ENCODE measurements at regions not wholly inside any gene's neighbourhood (a gene's known extent, or its start where the extent isn't known, plus 50 kb on each side); places are given as distances from the start of the nearest gene placed in this dataset.

DNA sequence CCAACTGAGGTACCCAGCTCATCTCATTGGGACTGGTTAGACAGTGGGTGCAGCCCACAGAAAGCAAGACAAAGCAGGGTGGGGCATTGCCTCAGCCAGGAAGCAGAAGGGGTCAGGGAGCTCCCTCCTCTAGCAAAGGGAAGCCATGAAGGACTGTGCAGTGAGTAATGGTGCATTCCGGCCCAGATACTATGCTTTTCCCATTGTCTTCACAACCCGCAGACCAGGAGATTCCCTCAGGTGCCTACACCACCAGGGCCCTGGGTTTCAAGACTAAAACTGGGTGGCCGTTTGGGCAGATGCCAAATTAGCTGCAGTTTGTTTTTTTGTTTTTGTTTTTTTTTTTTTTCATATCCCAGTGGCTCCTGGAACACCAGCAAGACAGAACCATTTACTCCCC, 235.3 kb downstream of the TACR3 start (continued):
- TF ChIP-seq USF2 (IDR thresholded peaks at IDR 0.05; ENCODE audit: low read depth, low read length), result no peak
- TF ChIP-seq USF2 (CRISPR knock-in tag; IDR thresholded peaks at IDR 0.05; ENCODE audit: borderline replicate concordance), result no peak
- TF ChIP-seq ZNF703 (CRISPR knock-in tag; IDR thresholded peaks at IDR 0.05; ENCODE audit: borderline replicate concordance), result no peak
- no peak for TF ChIP-seq MAFF (IDR thresholded peaks at IDR 0.05; ENCODE audit: low read depth, low read length)
- TF ChIP-seq CCAR2 (optimal IDR thresholded peaks at IDR 0.05; ENCODE audit: low read depth, low read length), result no peak
- TF ChIP-seq ZNF572 (CRISPR knock-in tag; IDR thresholded peaks at IDR 0.05), result no peak

- H4K20me1 ChIP-seq (ENCODE audit: insufficient read depth, low read length), result no peaks in the 10 kb centered on the region
- H2AFZ ChIP-seq (ENCODE audit: low read length), result no peak overlapping the region
- in situ Hi-C loops (cut with HindIII; ENCODE audit: extremely low pct_ligation_motif_present, low pct_unique_long_range_greater_than_20kb) (no loop called here), intact Hi-C loops (cut with micrococcal nuclease; ENCODE audit: unreplicated experiment) (no loop called here)
- FAIRE-seq (no peak), DNase-seq (ENCODE audit: low spot score) (no peak), ATAC-seq (peak; percentile 100)
- H3K4me2 ChIP-seq (ENCODE audit: low read depth, low read length), result no peak overlapping the region
- no peaks in the 10 kb centered on the region for H3K9me3 ChIP-seq (ENCODE audit: low read length)
- H3K9ac ChIP-seq (ENCODE audit: insufficient read depth, low read depth, low read length), result no peak overlapping the region
- ChIA-PET POLR2A (no interaction called here), CTCF (ENCODE audit: low intra/inter-chr PET ratio, low total read pairs) (no interaction called here)
- no peak overlapping the region for H3K4me3 ChIP-seq (replicated peaks in 1 of 3; ENCODE audit: insufficient read depth in 1 of 3, low read depth in 2 of 3, low read length in 3 of 3)
- TF ChIP-seq, protein P1, sequence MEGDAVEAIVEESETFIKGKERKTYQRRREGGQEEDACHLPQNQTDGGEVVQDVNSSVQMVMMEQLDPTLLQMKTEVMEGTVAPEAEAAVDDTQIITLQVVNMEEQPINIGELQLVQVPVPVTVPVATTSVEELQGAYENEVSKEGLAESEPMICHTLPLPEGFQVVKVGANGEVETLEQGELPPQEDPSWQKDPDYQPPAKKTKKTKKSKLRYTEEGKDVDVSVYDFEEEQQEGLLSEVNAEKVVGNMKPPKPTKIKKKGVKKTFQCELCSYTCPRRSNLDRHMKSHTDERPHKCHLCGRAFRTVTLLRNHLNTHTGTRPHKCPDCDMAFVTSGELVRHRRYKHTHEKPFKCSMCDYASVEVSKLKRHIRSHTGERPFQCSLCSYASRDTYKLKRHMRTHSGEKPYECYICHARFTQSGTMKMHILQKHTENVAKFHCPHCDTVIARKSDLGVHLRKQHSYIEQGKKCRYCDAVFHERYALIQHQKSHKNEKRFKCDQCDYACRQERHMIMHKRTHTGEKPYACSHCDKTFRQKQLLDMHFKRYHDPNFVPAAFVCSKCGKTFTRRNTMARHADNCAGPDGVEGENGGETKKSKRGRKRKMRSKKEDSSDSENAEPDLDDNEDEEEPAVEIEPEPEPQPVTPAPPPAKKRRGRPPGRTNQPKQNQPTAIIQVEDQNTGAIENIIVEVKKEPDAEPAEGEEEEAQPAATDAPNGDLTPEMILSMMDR (CRISPR knock-in tag; IDR thresholded peaks at IDR 0.05), result peak; percentile 47
- TF ChIP-seq ZMYM4 (CRISPR knock-in tag; IDR thresholded peaks at IDR 0.05) (0 out of 2 replicates have a peak, but pooled peaks have one; percentile 24), MIXL1 (CRISPR knock-in tag; IDR thresholded peaks at IDR 0.05) (no peak), RXRB (CRISPR knock-in tag; IDR thresholded peaks at IDR 0.05; ENCODE audit: borderline replicate concordance) (no peak), ZNF841 (CRISPR knock-in tag; IDR thresholded peaks at IDR 0.05; ENCODE audit: borderline replicate concordance) (no peak), HNF4A (CRISPR knock-in tag; IDR thresholded peaks at IDR 0.05) (peak; percentile 55; the same call in 1 of the 2 replicates)
- TF ChIP-seq, protein P2, sequence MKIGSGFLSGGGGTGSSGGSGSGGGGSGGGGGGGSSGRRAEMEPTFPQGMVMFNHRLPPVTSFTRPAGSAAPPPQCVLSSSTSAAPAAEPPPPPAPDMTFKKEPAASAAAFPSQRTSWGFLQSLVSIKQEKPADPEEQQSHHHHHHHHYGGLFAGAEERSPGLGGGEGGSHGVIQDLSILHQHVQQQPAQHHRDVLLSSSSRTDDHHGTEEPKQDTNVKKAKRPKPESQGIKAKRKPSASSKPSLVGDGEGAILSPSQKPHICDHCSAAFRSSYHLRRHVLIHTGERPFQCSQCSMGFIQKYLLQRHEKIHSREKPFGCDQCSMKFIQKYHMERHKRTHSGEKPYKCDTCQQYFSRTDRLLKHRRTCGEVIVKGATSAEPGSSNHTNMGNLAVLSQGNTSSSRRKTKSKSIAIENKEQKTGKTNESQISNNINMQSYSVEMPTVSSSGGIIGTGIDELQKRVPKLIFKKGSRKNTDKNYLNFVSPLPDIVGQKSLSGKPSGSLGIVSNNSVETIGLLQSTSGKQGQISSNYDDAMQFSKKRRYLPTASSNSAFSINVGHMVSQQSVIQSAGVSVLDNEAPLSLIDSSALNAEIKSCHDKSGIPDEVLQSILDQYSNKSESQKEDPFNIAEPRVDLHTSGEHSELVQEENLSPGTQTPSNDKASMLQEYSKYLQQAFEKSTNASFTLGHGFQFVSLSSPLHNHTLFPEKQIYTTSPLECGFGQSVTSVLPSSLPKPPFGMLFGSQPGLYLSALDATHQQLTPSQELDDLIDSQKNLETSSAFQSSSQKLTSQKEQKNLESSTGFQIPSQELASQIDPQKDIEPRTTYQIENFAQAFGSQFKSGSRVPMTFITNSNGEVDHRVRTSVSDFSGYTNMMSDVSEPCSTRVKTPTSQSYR (CRISPR knock-in tag; IDR thresholded peaks at IDR 0.05; ENCODE audit: borderline replicate concordance), result peak; percentile 78
- H3K36me3 ChIP-seq (replicated peaks in 1 of 2; ENCODE audit: control insufficient read depth in 1 of 2, insufficient read depth in 2 of 2, low read length in 2 of 2), result no peaks in the 10 kb centered on the region
- H3K27me3 ChIP-seq (ENCODE audit: control insufficient read depth in 1 of 2, insufficient read depth in 2 of 2, low read length in 2 of 2), result no peaks in the 10 kb centered on the region
- no TSS peak for BruUV-seq (replicated peaks)
- no peaks in the 10 kb centered on the region for H3K4me1 ChIP-seq (ENCODE audit: insufficient read depth, low read length)
- no peaks in the 10 kb centered on the region for H3K79me2 ChIP-seq (ENCODE audit: insufficient read depth, low read length)
- no peak overlapping the region for H3K27ac ChIP-seq (ENCODE audit: extremely low read length, insufficient read depth, low read length)
- WGBS (ENCODE audit: low lambda C conversion rate), result 8% methylated on average over 2 of the region's 2 CpGs
Measured at GRCh38 chr4:103482893-103483292, 236.9 kb downstream of the TACR3 start.

All from HepG2 (cell line).